ENCODE measurements at regions not wholly inside any gene's neighbourhood (a gene's known extent, or its start where the extent isn't known, plus 50 kb on each side); places are given as distances from the start of the nearest gene placed in this dataset.

GRCh38 chr11:81089242-81089641 is 1644.4 kb downstream of the FAM181B start:
- no peak for TF ChIP-seq CTCF (IDR thresholded peaks at IDR 0.05)

GRCh38 chr11:81080476-81080875 is 1639.6 kb upstream of the TENM4 start:
- TF ChIP-seq CTCF (IDR thresholded peaks at IDR 0.05) = no peak

GRCh38 chr11:81072273-81072672 is 1631.4 kb upstream of the TENM4 start:
- no peak for TF ChIP-seq CTCF (IDR thresholded peaks at IDR 0.05)

- no peak for TF ChIP-seq CTCF (IDR thresholded peaks at IDR 0.05)
These were observed 1630.8 kb upstream of the TENM4 start for GRCh38 chr11:81071606-81072005.

GRCh38 chr11:81070948-81071347 is 1630.1 kb upstream of the TENM4 start:
- TF ChIP-seq CTCF (IDR thresholded peaks at IDR 0.05) = no peak

GRCh38 chr11:81059356-81059755 is 1618.5 kb upstream of the TENM4 start:
- TF ChIP-seq CTCF (IDR thresholded peaks at IDR 0.05) = no peak

- TF ChIP-seq CTCF (IDR thresholded peaks at IDR 0.05) = no peak
These were observed 1611.7 kb upstream of the TENM4 start for GRCh38 chr11:81052344-81053158.
